ENCODE measurements at regions not wholly inside any gene's neighbourhood (a gene's known extent, or its start where the extent isn't known, plus 50 kb on each side); places are given as distances from the start of the nearest gene placed in this dataset.
"Not testable (repeated sequence)": the region's sequence is repeated elsewhere in the genome, so short reads cannot be mapped to it uniquely, and the experiment has no call there.

DNA sequence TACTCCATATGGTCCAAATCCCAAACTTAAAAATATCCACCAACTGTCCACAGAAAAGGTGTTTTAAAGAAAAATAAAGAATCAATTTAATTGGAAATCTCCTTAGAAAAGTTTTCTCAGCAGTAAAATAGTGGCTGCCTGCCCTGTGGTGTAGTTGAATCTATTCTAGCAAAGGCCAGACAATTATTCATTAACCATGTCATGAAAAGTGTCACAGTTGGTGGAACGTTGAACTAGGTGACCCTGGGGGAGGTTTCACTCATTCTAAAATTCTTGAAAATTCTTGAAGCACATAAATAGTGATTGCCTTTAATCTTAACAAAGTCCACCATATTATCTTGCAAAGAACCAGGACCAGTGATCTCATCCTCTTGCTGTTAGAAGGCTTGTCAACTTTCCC is 78.4 kb upstream of the GZMB start:
- no peaks in the 10 kb centered on the region for H3K36me3 ChIP-seq (ENCODE audit: control insufficient read depth in 2 of 2, insufficient read depth in 2 of 2, low read length in 1 of 2)
- H3K27me3 ChIP-seq (ENCODE audit: control insufficient read depth in 1 of 2, insufficient read depth in 2 of 2, low read length in 2 of 2), result no peaks in the 10 kb centered on the region
- 68 to 70% methylated on average over 1 of the region's 1 CpG for WGBS, 2 donors
- no peak overlapping the region for H3K4me3 ChIP-seq (ENCODE audit: low read depth in 1 of 2, low read length in 2 of 2)
- no peak overlapping the region for H3K27ac ChIP-seq (ENCODE audit: low read depth in 2 of 2, low read length in 1 of 2)
- no peaks in the 10 kb centered on the region for H3K9me3 ChIP-seq (ENCODE audit: control insufficient read depth in 2 of 2, insufficient read depth in 1 of 2, low read depth in 1 of 2, low read length in 1 of 2)
- H3K4me1 ChIP-seq (ENCODE audit: control insufficient read depth in 2 of 2, insufficient read depth in 2 of 2, low read length in 1 of 2), result no peaks in the 10 kb centered on the region

DNA sequence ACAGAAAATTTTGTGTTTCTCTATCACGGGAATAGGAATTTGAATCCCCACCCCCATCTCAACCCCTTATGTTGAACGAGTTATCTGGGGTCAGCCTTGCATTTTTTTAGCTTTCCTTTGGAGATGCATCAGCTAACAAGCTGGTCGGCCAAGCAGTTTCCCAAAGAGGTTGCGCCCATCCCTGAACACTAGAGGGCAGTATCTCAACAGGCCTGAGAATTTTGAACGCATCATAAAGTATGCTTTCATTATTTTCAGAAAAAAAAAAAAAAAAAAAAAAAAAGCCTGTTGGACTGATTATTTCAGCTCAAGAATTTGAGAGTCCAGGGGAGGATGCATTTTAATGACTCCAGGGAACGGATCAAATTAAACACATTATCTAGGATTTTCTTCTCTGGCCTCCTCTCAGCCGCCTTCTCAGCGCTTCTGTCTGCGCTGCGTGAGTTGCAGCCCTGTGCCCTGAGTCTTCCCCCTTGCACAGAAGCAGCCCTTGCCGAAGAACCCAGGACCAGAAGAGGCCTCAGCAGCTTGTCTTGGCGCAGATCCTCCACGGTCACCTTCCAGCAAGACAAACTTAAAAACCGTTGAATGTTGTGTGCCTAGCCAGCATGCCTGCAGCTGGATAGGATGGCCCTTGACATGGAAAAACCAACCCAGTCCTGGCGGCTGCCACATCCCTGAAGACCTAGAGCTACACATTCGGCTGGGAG is 76.6 kb upstream of the GZMB start:
- no peaks in the 10 kb centered on the region for H3K27me3 ChIP-seq (ENCODE audit: control insufficient read depth in 1 of 2, insufficient read depth in 2 of 2, low read length in 2 of 2)
- H3K4me3 ChIP-seq (ENCODE audit: low read depth in 1 of 2, low read length in 2 of 2), result no peak overlapping the region

DNA sequence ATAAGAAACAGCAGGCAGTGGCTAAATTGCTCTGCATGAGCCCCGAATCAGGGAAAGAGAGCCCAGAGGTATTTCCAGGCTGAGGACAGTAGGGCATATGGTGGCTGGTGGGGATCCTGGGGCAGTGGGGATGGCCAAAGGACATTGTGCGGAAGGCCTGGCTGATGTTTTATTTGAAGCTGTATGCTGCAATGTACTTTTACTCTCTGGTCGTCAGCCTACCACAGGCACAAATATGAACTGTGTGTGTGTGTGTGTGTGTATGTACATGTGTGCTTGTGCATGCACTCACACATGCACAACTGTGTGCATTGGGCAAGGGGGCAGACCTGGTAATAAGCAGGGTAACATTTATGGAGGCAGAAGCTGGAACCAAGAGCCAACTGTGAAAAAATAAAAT is 74.7 kb upstream of the GZMB start:
- 83 to 91% methylated on average over 3 of the region's 3 CpGs for WGBS, 2 donors
- Histone ChIP-seq H3K27me3 (ENCODE audit: control insufficient read depth in 1 of 2, insufficient read depth in 2 of 2, low read length in 2 of 2) (no peaks in the 10 kb centered on the region), H3K4me1 (ENCODE audit: control insufficient read depth in 2 of 2, insufficient read depth in 2 of 2, low read length in 1 of 2) (no peaks in the 10 kb centered on the region), H3K27ac (ENCODE audit: low read depth in 2 of 2, low read length in 1 of 2) (no peak overlapping the region), H3K4me3 (ENCODE audit: low read depth in 1 of 2, low read length in 2 of 2) (no peak overlapping the region), H3K9me3 (ENCODE audit: control insufficient read depth in 2 of 2, insufficient read depth in 1 of 2, low read depth in 1 of 2, low read length in 1 of 2) (no peaks in the 10 kb centered on the region), H3K36me3 (ENCODE audit: control insufficient read depth in 2 of 2, insufficient read depth in 2 of 2, low read length in 1 of 2) (no peaks in the 10 kb centered on the region)

More for the DNA sequence above, 76.6 kb upstream of the GZMB start:
- Histone ChIP-seq H3K9me3 (ENCODE audit: control insufficient read depth in 2 of 2, insufficient read depth in 1 of 2, low read depth in 1 of 2, low read length in 1 of 2) (no peaks in the 10 kb centered on the region), H3K4me1 (ENCODE audit: control insufficient read depth in 2 of 2, insufficient read depth in 2 of 2, low read length in 1 of 2) (no peaks in the 10 kb centered on the region), H3K36me3 (ENCODE audit: control insufficient read depth in 2 of 2, insufficient read depth in 2 of 2, low read length in 1 of 2) (no peaks in the 10 kb centered on the region), H3K27ac (ENCODE audit: low read depth in 2 of 2, low read length in 1 of 2) (no peak overlapping the region)
- 43 to 45% methylated on average over 16 of the region's 16 CpGs for WGBS, 2 donors

DNA sequence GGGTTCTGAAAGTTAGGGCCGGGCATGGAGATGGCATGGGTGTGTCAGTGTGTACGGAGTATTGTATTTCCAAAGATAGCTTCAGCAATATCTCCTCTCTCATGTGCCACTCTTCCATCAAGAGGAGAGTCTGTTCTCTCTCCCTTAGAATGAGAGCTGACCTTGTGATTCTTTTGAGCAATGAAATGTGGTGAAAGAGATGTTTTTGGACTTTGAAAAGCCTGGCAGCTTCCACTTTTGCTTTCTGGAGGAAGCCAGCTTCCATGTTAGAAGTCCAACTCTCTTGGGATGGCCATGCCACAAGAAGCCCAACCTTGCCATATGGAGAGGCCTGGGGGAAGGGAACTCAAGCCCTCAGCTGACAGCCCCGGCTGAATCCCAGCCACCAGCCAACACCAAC is 72.4 kb upstream of the GZMB start:
- H3K9me3 ChIP-seq (ENCODE audit: control insufficient read depth in 2 of 2, insufficient read depth in 1 of 2, low read depth in 1 of 2, low read length in 1 of 2), result no peaks in the 10 kb centered on the region
- 84 to 88% methylated on average over 3 of the region's 3 CpGs for WGBS, 2 donors
- no peaks in the 10 kb centered on the region for H3K4me1 ChIP-seq (ENCODE audit: control insufficient read depth in 2 of 2, insufficient read depth in 2 of 2, low read length in 1 of 2)
- no peaks in the 10 kb centered on the region for H3K27me3 ChIP-seq (ENCODE audit: control insufficient read depth in 1 of 2, insufficient read depth in 2 of 2, low read length in 2 of 2)
- H3K4me3 ChIP-seq (ENCODE audit: low read depth in 1 of 2, low read length in 2 of 2), result no peak overlapping the region
- no peaks in the 10 kb centered on the region for H3K36me3 ChIP-seq (ENCODE audit: control insufficient read depth in 2 of 2, insufficient read depth in 2 of 2, low read length in 1 of 2)
- no peak overlapping the region for H3K27ac ChIP-seq (ENCODE audit: low read depth in 2 of 2, low read length in 1 of 2)

DNA sequence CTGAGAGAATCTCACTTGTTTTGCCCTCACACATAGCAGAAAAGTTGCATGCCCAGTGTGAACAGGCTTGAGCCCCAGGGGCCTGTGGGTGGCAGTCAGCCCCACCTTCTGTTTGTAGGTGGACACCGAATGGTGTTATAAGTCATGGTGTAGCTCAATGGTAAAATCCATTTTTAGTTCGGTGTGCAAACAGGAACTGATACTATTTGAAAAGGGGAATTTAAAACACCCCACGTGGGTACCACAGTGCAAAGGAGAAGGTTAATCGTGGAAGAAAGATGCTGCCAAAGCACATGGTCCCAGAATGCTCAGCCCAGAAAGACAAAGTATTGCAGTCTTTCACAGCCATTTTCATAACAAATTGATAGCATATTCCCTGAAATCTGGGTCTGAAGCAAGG is 71.8 kb upstream of the GZMB start:
- H3K27me3 ChIP-seq (ENCODE audit: control insufficient read depth in 1 of 2, insufficient read depth in 2 of 2, low read length in 2 of 2), result no peaks in the 10 kb centered on the region
- no peaks in the 10 kb centered on the region for H3K36me3 ChIP-seq (ENCODE audit: control insufficient read depth in 2 of 2, insufficient read depth in 2 of 2, low read length in 1 of 2)
- H3K4me1 ChIP-seq (ENCODE audit: control insufficient read depth in 2 of 2, insufficient read depth in 2 of 2, low read length in 1 of 2), result no peaks in the 10 kb centered on the region
- H3K27ac ChIP-seq (ENCODE audit: low read depth in 2 of 2, low read length in 1 of 2), result no peak overlapping the region
- H3K9me3 ChIP-seq (ENCODE audit: control insufficient read depth in 2 of 2, insufficient read depth in 1 of 2, low read depth in 1 of 2, low read length in 1 of 2), result no peaks in the 10 kb centered on the region
- no peak overlapping the region for H3K4me3 ChIP-seq (ENCODE audit: low read depth in 1 of 2, low read length in 2 of 2)
- WGBS, 2 donors, result 81 to 83% methylated on average over 4 of the region's 4 CpGs

DNA sequence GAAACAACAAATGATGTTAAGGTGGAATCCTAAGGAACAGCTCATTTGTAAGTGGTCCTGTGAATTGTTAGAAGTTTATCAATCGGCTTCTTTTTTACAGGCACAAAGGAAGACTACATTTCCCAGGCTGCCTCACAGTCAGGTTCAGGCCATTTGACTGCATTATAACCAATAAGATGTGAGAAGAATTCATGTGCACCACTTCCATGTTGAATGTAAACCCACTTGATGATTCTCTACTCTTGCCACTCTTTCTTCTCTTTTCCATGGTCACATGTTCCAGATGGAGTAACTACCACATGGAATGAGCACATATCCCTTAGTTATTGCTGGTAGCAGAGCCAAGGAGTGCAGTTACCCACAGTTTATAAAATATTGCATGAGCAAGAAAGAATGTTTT is 67.1 kb upstream of the GZMB start:
- Histone ChIP-seq H3K4me3 (ENCODE audit: low read depth in 1 of 2, low read length in 2 of 2) (no peak overlapping the region), H3K27ac (ENCODE audit: low read depth in 2 of 2, low read length in 1 of 2) (no peak overlapping the region), H3K27me3 (ENCODE audit: control insufficient read depth in 1 of 2, insufficient read depth in 2 of 2, low read length in 2 of 2) (no peaks in the 10 kb centered on the region), H3K4me1 (ENCODE audit: control insufficient read depth in 2 of 2, insufficient read depth in 2 of 2, low read length in 1 of 2) (no peaks in the 10 kb centered on the region), H3K36me3 (ENCODE audit: control insufficient read depth in 2 of 2, insufficient read depth in 2 of 2, low read length in 1 of 2) (no peaks in the 10 kb centered on the region), H3K9me3 (ENCODE audit: control insufficient read depth in 2 of 2, insufficient read depth in 1 of 2, low read depth in 1 of 2, low read length in 1 of 2) (peaks cover 2% of the 10 kb centered on the region in 2 donors)
- WGBS, 2 donors, result 76 to 94% methylated on average over 1 of the region's 1 CpG

DNA sequence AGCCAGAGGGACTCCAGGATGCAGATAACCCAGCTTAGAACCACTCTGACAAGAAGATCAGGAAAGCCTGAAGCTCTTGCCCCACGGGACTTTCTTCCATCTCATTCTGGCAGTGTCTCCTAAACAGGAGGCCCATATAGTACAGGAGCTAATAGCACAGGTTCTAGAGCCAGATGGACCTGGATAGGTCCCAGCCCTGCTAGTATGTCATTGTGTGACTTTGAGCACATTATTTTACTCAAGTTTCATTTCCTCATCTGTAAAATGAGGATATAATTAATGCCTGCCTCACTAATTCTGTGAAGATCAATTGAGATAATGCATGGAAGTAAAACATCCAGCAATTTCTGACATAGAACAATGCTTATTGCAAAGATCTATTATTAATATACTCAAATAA is 66.5 kb upstream of the GZMB start:
- Histone ChIP-seq H3K27me3 (ENCODE audit: control insufficient read depth in 1 of 2, insufficient read depth in 2 of 2, low read length in 2 of 2) (no peaks in the 10 kb centered on the region), H3K4me1 (ENCODE audit: control insufficient read depth in 2 of 2, insufficient read depth in 2 of 2, low read length in 1 of 2) (no peaks in the 10 kb centered on the region), H3K4me3 (ENCODE audit: low read depth in 1 of 2, low read length in 2 of 2) (no peak overlapping the region), H3K9me3 (ENCODE audit: control insufficient read depth in 2 of 2, insufficient read depth in 1 of 2, low read depth in 1 of 2, low read length in 1 of 2) (peaks cover 2% of the 10 kb centered on the region in 2 donors), H3K36me3 (ENCODE audit: control insufficient read depth in 2 of 2, insufficient read depth in 2 of 2, low read length in 1 of 2) (no peaks in the 10 kb centered on the region), H3K27ac (ENCODE audit: low read depth in 2 of 2, low read length in 1 of 2) (no peak overlapping the region)
- 68 to 70% methylated on average over 1 of the region's 1 CpG for WGBS, 2 donors

DNA sequence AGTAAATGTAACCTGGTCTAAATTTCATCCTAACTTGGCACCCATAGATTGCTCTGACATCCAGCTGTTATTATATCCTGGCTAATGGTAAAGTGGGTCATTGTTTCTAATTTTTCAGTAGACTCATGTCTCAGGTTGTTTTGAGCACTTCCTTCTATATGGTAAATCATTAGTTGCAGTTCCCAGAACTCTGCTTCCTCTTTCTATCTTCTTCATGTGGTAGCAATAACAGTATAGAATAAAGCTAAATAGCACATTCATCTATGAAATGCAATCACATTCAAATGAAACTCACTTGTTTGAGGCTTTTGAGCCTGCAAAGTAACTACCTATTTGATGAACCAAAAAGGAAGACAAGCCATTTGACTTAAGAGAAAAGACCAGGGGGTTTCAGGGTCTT is 65.1 kb upstream of the GZMB start:
- H3K9me3 ChIP-seq (ENCODE audit: control insufficient read depth in 2 of 2, insufficient read depth in 1 of 2, low read depth in 1 of 2, low read length in 1 of 2), result peaks cover 2% of the 10 kb centered on the region in 2 donors
- H3K36me3 ChIP-seq (ENCODE audit: control insufficient read depth in 2 of 2, insufficient read depth in 2 of 2, low read length in 1 of 2), result no peaks in the 10 kb centered on the region
- H3K27ac ChIP-seq (ENCODE audit: low read depth in 2 of 2, low read length in 1 of 2), result no peak overlapping the region
- no peak overlapping the region for H3K4me3 ChIP-seq (ENCODE audit: low read depth in 1 of 2, low read length in 2 of 2)
- H3K4me1 ChIP-seq (ENCODE audit: control insufficient read depth in 2 of 2, insufficient read depth in 2 of 2, low read length in 1 of 2), result no peaks in the 10 kb centered on the region
- H3K27me3 ChIP-seq (ENCODE audit: control insufficient read depth in 1 of 2, insufficient read depth in 2 of 2, low read length in 2 of 2), result no peaks in the 10 kb centered on the region

DNA sequence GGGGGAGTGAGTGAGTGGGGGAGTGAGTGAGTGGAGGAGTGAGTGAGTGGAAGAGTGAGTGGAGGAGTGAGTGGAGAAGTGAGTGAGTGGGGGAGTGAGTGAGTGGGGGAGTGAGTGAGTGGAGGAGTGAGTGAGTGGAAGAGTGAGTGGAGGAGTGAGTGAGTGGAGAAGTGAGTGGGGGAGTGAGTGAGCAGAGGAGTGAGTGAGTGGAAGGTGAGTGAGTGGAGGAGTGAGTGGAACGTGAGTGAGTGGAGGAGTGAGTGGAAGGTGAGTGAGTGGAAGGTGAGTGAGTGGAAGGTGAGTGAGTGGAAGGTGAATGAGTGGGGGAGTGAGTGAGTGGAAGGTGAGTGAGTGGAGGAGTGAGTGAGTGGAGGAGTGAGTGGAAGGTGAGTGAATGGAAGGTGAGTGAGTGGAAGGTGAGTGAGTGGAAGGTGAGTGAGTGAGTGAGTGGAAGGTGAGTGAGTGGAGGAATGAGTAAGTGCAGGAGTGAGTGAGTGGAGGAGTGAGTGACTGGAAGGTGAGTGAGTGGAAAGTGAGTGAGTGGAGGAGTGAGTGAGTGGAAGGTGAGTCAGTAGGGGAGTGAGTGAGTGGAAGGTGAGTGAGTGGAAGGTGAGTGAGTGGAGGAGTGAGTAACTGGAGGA is 62.4 kb upstream of the GZMB start:
- H3K9me3 ChIP-seq (ENCODE audit: control insufficient read depth in 2 of 2, insufficient read depth in 1 of 2, low read depth in 1 of 2, low read length in 1 of 2); H3K4me3 ChIP-seq (ENCODE audit: low read depth in 1 of 2, low read length in 2 of 2); H3K27ac ChIP-seq (ENCODE audit: low read depth in 2 of 2, low read length in 1 of 2); H3K4me1 ChIP-seq (ENCODE audit: control insufficient read depth in 2 of 2, insufficient read depth in 2 of 2, low read length in 1 of 2); H3K36me3 ChIP-seq (ENCODE audit: control insufficient read depth in 2 of 2, insufficient read depth in 2 of 2, low read length in 1 of 2); H3K27me3 ChIP-seq (ENCODE audit: control insufficient read depth in 1 of 2, insufficient read depth in 2 of 2, low read length in 2 of 2): not testable (repeated sequence)
- WGBS, 2 donors, result 81 to 91% methylated on average over 1 of the region's 1 CpG
